Heart left ventricle (tissue), 16 donors: ENCODE measurements at regions not wholly inside any gene's neighbourhood (a gene's known extent, or its start where the extent isn't known, plus 50 kb on each side); places are given as distances from the start of the nearest gene placed in this dataset.
"Not testable (repeated sequence)": the region's sequence is repeated elsewhere in the genome, so short reads cannot be mapped to it uniquely, and the experiment has no call there.

Experiments
- ATAC-seq, 4 donors: fragments of 200-7000 bp; cut with Tn5 transposase; one replicate each; pipeline ENCODE4 v1.9.1; 2020 to 2022; ENCODE audit warnings: moderate library complexity in 4 of 4, mild to moderate bottlenecking in 3 of 4, moderate number of reproducible peaks in 1 of 4
- DNase-seq, 5 donors: peaks; one replicate each; pipeline ENCODE4 v3.0.0-alpha.2; 2020
- H3K27ac ChIP-seq, 12 donors: fragments of 200-600 bp; sonication (generic) in 4 of 12; one replicate each; pipeline versions ENCODE4 v1.5.0 to v1.8.0; 2016 to 2022; ENCODE audit warnings: mild to moderate bottlenecking in 2 of 12
- H3K27me3 ChIP-seq, 9 donors: fragments of 200-600 bp; sonication (generic) in 2 of 9; one replicate each; pipeline versions ENCODE4 v1.5.1 to v1.8.0; 2016 to 2022; ENCODE audit warnings: mild to moderate bottlenecking in 3 of 9
- H3K36me3 ChIP-seq, 9 donors: fragments of 200-600 bp; sonication (generic) in 2 of 9; one replicate each; pipeline versions ENCODE4 v1.5.0 to v1.8.0; 2018 to 2022; ENCODE audit warnings: mild to moderate bottlenecking in 2 of 9
- H3K4me1 ChIP-seq, 12 donors: fragments of 200-600 bp; sonication (generic) in 4 of 12; one replicate each; pipeline versions ENCODE4 v1.5.0 to v1.8.0; 2016 to 2022; ENCODE audit warnings: mild to moderate bottlenecking in 3 of 12
- H3K4me3 ChIP-seq, 12 donors: fragments of 200-600 bp; sonication (generic) in 4 of 12; one replicate each; pipeline versions ENCODE4 v1.5.0 to v1.8.0; 2017 to 2022; ENCODE audit warnings: mild to moderate bottlenecking in 9 of 12, moderate library complexity in 4 of 12
- H3K9me3 ChIP-seq, 12 donors: fragments of 200-600 bp; sonication (generic) in 4 of 12; one replicate each; pipeline versions ENCODE4 v1.5.0 to v1.8.0; 2016 to 2022; ENCODE audit warnings: mild to moderate bottlenecking in 1 of 12
- CTCF ChIP-seq, 12 donors: fragments of 200-600 bp; sonication (generic) in 4 of 12; IDR thresholded peaks; one replicate each; pipeline versions ENCODE4 v1.5.0 to v1.8.0; 2018 to 2022; ENCODE audit warnings: antibody characterized with exemption in 12 of 12, mild to moderate bottlenecking in 5 of 12
- POLR2A ChIP-seq, 2 donors: fragments of 450-650 bp; IDR thresholded peaks; one replicate each; pipeline ENCODE4 v1.6.1; 2017; ENCODE audit warnings: antibody characterized with exemption in 2 of 2, mild to moderate bottlenecking in 2 of 2, moderate library complexity in 2 of 2
- WGBS, 4 donors: extraction: QIAGEN DNeasy Blood & Tissue Kit in 2 of 4; methylation state at CpG; one replicate each; pipeline versions ENCODE4 v1.1.5 to v1.1.7; 2013 to 2018; 5-methylcytosine and 5-hydroxymethylcytosine counted together
- intact Hi-C, 10 donors: fragments of 100-400 bp; cut with DNase I; formaldehyde crosslinking; loops; one replicate each; pipeline versions ENCODE4 v1.11.1 to v1.14.2; 2022
- donor health status: ischemic (EF 13 %, LVEDD 7.1; RV severe dilation, severe dysfunction).
- donor health status: healthy with polysubstance abuse.
- donor health status: DM: no; HTN: yes; CAD: no.
- donor health status: DM: no; HTN: no; CAD: no.
- donor health status: ischemic (EF 25% LVEDD 6.9; RV normal size, moderate dysfunction).
- donor health status: ischemic (EF 25% LVEDD 5.7; RV mildly dilated, moderate dysfunction).
- donor health status: healthy.
- donor health status: DM: yes; HTN: yes; CAD: no.
- donor health status: ischemic (EF 35%, LVEDD 5.7; RV mildly dilated, moderate dysfunction).
- donor health status: nonischemic (EF 11% LVEDD 7.7; RV severe dilation, severe dysfunction).
- donor health status: DM: yes; HTN: yes; CAD: no.
- donor health status: PGD.
- donor health status: ischemic (EF 29% LVEDD 5.4; RV normal size, mild dysfunction).
- donor health status: nonischemic (EF 23%, LVEDD 6.1; RV moderate dilation, normal function).

GRCh38 chr1:181181792-181182585 is 93.5 kb downstream of the IER5 start:
- ATAC-seq (no peak), DNase-seq (no peak)
- WGBS, 4 donors: 79 to 84% (median 81%) methylated on average over 11 of the region's 11 CpGs
- H3K27ac ChIP-seq: no peak overlapping the region
- intact Hi-C loops: no loop called here
- no peaks in the 10 kb centered on the region for H3K27me3 ChIP-seq
- no peaks in the 10 kb centered on the region for H3K36me3 ChIP-seq
- peaks cover 0 to 45% (median 14%) of the 10 kb centered on the region in 12 donors for H3K4me1 ChIP-seq
- no peak overlapping the region for H3K4me3 ChIP-seq
- no peak for TF ChIP-seq POLR2A (IDR thresholded peaks at IDR 0.05)
- TF ChIP-seq CTCF (IDR thresholded peaks at IDR 0.05): no peak
- H3K9me3 ChIP-seq: no peaks in the 10 kb centered on the region

DNA sequence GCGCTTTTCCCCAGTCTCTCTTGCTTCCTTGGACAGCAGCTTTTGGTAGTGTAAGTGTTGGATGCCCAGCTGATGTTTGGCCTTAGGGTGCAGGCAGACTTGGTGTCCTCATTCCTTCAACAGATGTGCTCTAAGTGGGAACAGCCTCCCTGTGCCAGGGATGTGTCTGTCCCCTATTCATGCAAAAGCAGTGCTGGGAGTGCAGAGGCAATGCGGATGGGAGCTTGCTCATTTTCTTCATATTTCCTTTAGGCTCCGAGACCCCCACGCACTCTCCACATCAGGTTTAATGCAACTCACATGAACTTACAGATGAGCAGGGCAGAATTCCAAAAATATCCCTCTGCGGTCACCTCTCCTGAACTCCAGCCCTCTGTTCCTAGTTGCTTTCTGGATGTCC is 96.1 kb downstream of the IER5 start:
- Histone ChIP-seq H3K27ac (no peak overlapping the region), H3K36me3 (no peaks in the 10 kb centered on the region), H3K4me1 (peaks cover 0 to 33% (median 13%) of the 10 kb centered on the region in 12 donors), H3K4me3 (no peak overlapping the region), H3K9me3 (no peaks in the 10 kb centered on the region), H3K27me3 (peaks cover 0 to 15% (median 0%) of the 10 kb centered on the region in 9 donors)
- intact Hi-C loops: no loop called here
- WGBS, 4 donors: 90 to 94% (median 90%) methylated on average over 5 of the region's 5 CpGs
- DNase-seq: no peak
- TF ChIP-seq POLR2A (IDR thresholded peaks at IDR 0.05) (no peak), CTCF (IDR thresholded peaks at IDR 0.05) (no peak)
- no peak for ATAC-seq

GRCh38 chr1:181185461-181185860 is 97.0 kb downstream of the IER5 start:
- Histone ChIP-seq H3K4me1 (peaks cover 0 to 32% (median 7%) of the 10 kb centered on the region in 12 donors), H3K27ac (no peak overlapping the region), H3K4me3 (no peak overlapping the region), H3K27me3 (peaks cover 0 to 17% (median 0%) of the 10 kb centered on the region in 9 donors), H3K9me3 (no peaks in the 10 kb centered on the region), H3K36me3 (no peaks in the 10 kb centered on the region)
- WGBS, 4 donors: 42 to 67% (median 63%) methylated on average over 3 of the region's 3 CpGs
- intact Hi-C loops: no loop called here
- DNase-seq: no peak
- ATAC-seq: no peak
- TF ChIP-seq CTCF (IDR thresholded peaks at IDR 0.05) (no peak), POLR2A (IDR thresholded peaks at IDR 0.05) (no peak)

DNA sequence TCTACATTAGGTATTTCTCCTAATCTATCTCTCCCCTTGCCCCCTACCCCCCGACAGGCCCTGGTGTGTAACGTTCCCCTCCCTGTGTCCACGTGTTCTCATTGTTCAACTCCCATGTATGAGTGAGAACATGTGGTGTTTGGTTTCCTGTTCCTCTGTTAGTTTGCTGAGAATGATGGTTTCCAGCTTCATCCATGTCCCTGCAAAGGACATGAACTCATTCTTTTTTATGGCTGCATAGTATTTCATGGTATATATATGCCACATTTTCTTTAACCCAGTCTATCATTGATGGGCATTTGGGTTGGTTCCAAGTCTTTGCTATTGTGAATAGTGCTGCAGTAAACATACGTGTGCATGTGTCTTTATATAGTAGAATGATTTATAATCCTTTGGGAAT is 97.6 kb downstream of the IER5 start:
- DNase-seq, H3K9me3 ChIP-seq, H3K36me3 ChIP-seq, ATAC-seq, intact Hi-C loops, H3K4me3 ChIP-seq, H3K27ac ChIP-seq: not testable (repeated sequence)
- WGBS, 4 donors: 76 to 85% (median 80%) methylated on average over 4 of the region's 4 CpGs
- Histone ChIP-seq H3K27me3 (peaks cover 0 to 17% (median 0%) of the 10 kb centered on the region in 9 donors), H3K4me1 (peaks cover 0 to 29% (median 5%) of the 10 kb centered on the region in 12 donors)
